WI38 (cell line): ENCODE measurements at regions not wholly inside any gene's neighbourhood (a gene's known extent, or its start where the extent isn't known, plus 50 kb on each side); places are given as distances from the start of the nearest gene placed in this dataset.

Experiments used
- H3K4me3 ChIP-seq: 2 replicates; pipeline ENCODE4 v1.5.1; 2011; ENCODE audit warnings: low read depth, mild to moderate bottlenecking, control low read depth, low read length
- TF ChIP-seq, protein P1 (sequence below): IDR thresholded peaks from 2 replicates; pipeline ENCODE4 v1.5.1; 2012; ENCODE audit warnings: low read depth, mild to moderate bottlenecking, control low read depth, low read length

DNA sequence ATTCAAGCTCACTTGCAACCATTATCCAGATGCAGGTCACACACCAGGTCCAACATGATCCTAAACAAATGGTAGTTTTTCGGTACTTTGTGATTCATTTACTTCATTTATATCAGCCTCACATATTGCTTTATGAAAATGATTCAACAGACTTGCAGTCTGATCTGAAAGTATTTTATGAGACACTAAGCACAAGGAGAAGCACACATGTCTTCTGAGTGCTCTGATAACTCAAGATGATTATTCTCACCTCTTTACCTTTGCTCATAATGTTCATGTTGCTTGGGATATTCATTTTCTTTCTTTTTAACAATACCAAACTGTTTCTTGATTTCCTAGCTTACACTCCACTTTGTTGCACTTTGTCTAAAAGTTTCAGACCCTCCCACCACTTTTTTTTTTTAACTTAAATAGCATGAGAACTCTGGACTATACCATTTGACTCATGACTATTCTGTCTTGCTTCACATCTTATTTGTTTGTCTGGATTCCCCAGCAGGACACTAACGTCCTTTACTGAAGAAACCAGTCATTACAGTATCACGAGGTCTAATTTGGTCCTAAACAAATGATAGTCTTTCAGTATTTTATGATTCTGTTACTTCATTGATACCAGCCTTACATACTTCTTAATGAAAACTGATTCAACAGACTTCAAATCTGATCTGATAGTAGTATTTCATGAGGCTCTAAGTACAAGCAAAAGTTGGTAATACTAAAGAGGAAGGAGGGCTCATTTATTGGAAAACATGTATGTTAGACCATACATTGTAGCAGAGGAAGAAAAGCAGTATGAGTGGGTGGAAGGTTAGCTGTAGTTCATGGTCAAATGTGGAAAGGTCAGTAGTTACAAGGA lies 171.8 kb upstream of the AHR start:
- no peak overlapping the region for H3K4me3 ChIP-seq
- TF ChIP-seq, protein P1, sequence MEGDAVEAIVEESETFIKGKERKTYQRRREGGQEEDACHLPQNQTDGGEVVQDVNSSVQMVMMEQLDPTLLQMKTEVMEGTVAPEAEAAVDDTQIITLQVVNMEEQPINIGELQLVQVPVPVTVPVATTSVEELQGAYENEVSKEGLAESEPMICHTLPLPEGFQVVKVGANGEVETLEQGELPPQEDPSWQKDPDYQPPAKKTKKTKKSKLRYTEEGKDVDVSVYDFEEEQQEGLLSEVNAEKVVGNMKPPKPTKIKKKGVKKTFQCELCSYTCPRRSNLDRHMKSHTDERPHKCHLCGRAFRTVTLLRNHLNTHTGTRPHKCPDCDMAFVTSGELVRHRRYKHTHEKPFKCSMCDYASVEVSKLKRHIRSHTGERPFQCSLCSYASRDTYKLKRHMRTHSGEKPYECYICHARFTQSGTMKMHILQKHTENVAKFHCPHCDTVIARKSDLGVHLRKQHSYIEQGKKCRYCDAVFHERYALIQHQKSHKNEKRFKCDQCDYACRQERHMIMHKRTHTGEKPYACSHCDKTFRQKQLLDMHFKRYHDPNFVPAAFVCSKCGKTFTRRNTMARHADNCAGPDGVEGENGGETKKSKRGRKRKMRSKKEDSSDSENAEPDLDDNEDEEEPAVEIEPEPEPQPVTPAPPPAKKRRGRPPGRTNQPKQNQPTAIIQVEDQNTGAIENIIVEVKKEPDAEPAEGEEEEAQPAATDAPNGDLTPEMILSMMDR = no peak

DNA sequence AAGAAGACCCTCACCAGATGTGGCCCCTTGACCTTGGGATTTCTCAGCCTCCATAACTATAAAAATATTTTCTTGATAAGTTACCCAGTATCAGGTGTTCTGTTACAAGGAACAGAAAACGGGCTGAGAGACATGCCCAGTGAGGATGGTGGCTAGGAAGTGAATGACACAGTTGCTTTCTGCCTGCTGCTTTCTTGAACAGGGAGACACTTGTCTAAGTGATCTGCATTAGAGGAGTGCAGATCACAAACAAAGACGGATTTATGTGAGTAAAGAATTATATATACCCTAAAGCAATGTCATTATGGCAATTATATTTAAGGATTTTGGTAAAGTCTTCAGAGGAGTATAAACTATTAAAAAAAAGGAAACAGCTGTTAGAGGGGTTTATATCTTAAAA lies 169.2 kb upstream of the AHR start:
- TF ChIP-seq, protein P1 = no peak

DNA sequence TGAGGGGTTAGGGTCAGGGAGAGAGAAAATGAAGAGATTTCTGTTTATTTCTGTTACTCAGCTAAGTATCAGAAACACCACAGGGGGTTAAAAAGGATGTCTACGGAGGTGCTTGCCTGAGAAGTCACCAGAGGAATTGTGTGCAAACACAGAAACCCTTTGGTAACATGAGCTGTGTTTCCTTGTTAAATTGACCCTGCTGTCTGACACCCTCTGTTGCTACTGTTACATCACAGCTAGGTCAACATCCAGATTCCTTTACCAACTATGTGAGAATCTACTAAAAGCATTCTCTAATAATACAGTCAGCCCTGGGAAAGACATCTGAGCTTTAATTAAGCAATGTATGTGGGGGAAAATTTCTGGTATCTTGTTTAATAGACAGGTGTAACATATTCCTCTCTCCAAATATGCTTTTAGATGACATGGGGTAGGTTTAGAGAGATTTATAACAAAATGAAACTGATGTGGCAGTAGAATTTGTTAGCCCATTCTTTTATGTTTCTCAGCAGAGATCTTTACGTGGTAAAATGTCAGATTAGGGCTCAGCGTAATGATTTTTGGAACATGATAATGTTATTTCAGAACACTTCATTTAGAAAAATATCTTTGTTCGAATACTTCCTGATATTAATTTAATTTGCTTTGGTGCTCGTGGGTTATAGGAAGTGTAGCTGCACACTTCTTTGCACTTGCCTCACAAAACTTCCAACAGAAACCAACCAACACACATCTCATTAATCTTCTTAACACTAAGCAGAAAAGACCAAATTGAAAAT lies 168.0 kb upstream of the AHR start:
- TF ChIP-seq, protein P1 = no peak
- H3K4me3 ChIP-seq = no peak overlapping the region

More for the DNA sequence above, 169.2 kb upstream of the AHR start:
- no peak overlapping the region for H3K4me3 ChIP-seq

DNA sequence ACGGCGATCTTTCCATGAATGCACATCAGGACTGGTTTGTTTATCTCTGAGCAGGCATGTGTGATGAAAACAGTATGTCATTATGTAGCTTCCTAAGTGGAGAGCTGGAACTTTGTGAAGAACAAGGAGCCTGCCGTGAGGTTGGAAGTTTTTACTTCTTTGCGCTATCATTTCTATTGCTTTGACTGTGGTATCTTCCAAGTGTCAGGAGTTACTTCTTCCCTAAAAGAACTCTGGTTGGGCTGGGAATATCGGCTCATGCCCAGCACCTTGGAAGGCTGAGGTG lies 167.4 kb upstream of the AHR start:
- TF ChIP-seq, protein P1 = no peak
- no peak overlapping the region for H3K4me3 ChIP-seq

DNA sequence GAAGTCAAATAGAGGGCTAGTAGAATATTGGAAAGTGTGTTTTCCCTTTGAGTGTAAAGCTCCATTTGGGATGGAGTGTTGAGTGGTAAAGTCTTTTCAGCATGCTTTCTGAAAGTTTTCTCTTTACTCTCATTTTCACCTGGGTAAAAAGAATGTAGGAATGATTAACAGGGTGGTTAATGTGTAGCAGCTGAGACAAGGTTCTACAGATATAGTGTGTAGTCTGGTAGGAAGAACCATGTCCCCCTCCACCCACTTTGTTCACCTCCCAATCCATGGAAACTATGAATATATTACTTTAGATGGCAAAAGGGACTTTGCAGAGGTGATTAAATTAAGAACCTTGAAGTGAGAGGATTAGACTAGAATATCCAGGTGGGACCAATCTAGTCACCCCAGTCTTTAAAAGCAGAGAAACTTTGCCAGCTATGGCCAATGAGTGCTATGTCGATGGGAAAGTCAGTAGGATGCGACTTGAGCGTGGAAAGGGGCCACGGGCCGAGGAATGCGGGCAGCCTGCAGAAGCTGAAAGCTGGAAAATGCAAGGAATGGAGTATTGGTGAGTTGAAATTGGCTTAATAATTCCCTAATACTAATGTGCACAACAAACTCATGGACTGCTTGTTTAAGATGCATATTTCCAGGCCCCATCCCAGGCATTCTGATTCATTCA lies 166.3 kb upstream of the AHR start:
- H3K4me3 ChIP-seq = no peak overlapping the region

DNA sequence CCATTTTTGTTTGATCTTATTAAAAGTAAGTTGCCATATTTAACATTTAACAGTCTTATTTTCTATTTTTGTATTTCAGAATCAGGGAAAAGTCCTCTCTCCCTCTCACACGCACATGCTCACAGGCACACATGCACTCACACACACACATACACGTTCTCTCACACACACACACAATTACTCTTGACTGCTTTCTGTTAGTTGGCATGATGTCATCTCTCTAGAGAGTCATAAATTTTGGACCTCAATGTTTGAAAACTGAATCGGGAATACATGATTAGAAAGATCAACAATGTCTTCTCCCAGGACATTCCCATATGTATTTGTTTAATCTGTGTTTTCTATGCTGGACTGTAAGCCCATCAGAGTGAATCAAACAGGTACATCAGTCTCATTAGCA lies 165.7 kb upstream of the AHR start:
- TF ChIP-seq, protein P1 = no peak
- H3K4me3 ChIP-seq = no peak overlapping the region

More for the DNA sequence above, 166.3 kb upstream of the AHR start:
- TF ChIP-seq, protein P1 = no peak
